ENCODE measurements at regions not wholly inside any gene's neighbourhood (a gene's known extent, or its start where the extent isn't known, plus 50 kb on each side); places are given as distances from the start of the nearest gene placed in this dataset.

DNA sequence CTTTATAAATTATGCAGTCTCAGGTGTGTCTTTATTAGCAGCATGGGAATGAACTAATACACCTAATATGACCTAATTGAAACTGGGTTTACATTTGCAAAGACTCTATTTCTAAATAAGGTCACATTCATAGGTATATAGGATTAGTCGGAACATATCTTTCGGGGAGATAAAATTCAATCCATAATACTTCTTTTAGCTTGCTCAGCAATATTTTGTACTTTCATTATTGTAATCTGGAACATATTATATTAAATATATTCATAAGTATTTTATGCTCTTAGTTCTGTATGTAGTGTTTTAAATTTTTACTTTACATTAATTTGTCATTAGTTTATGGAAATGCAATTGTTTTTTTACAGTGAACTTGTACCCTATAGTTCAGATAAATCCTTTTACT, 927.7 kb downstream of the CCDC85A start:
- no TSS peak for BruUV-seq (replicated peaks)
- no peak overlapping the region for H3K27ac ChIP-seq (ENCODE audit: insufficient read depth, low read depth, low read length)
- H2AFZ ChIP-seq (ENCODE audit: low read depth, low read length), result no peak overlapping the region
- FAIRE-seq (no peak), DNase-seq (ENCODE audit: low read depth, low spot score) (no peak)
- no peaks in the 10 kb centered on the region for H3K9me1 ChIP-seq (replicated peaks; ENCODE audit: control insufficient read depth, extremely low read depth, insufficient read depth, low read length)
- no peak overlapping the region for H3K4me3 ChIP-seq (replicated peaks in 1 of 3; ENCODE audit: insufficient read depth in 1 of 3, low read depth in 1 of 3, low read length in 3 of 3)
- no peaks in the 10 kb centered on the region for H3K36me3 ChIP-seq (ENCODE audit: control insufficient read depth in 2 of 2, extremely low read depth in 1 of 2, insufficient read depth in 2 of 2, low read length in 2 of 2)
- no peaks in the 10 kb centered on the region for H3K79me2 ChIP-seq (ENCODE audit: control insufficient read depth, insufficient read depth, low read length)
- no peak overlapping the region for H3K9ac ChIP-seq (replicated peaks; ENCODE audit: extremely low read depth, insufficient read depth, low read length)
- POLR2A ChIA-PET, result no interaction called here
- TF ChIP-seq POLR2A (IDR thresholded peaks at IDR 0.05; ENCODE audit: low read depth, low read length) (no peak), MYC (IDR thresholded peaks at IDR 0.05; ENCODE audit: low read depth, low read length) (no peak), GATA2 (IDR thresholded peaks at IDR 0.05; ENCODE audit: insufficient read depth, insufficient read length, low read depth, low read length) (no peak), FOS (IDR thresholded peaks at IDR 0.05; ENCODE audit: borderline replicate concordance, insufficient read depth, low read length) (no peak), JUN (IDR thresholded peaks at IDR 0.05; ENCODE audit: borderline replicate concordance, insufficient read depth, insufficient read length, low read depth) (no peak), POLR2AphosphoS5 (IDR thresholded peaks at IDR 0.05; ENCODE audit: insufficient read depth, low read depth, low read length) (no peak), EZH2 (IDR thresholded peaks at IDR 0.05; ENCODE audit: borderline replicate concordance, low read depth, low read length, severe bottlenecking) (no peak)
- TF ChIP-seq, protein P1, sequence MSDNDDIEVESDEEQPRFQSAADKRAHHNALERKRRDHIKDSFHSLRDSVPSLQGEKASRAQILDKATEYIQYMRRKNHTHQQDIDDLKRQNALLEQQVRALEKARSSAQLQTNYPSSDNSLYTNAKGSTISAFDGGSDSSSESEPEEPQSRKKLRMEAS (IDR thresholded peaks at IDR 0.05; ENCODE audit: insufficient read depth, insufficient read length), result no peak
- TF ChIP-seq, protein P2, sequence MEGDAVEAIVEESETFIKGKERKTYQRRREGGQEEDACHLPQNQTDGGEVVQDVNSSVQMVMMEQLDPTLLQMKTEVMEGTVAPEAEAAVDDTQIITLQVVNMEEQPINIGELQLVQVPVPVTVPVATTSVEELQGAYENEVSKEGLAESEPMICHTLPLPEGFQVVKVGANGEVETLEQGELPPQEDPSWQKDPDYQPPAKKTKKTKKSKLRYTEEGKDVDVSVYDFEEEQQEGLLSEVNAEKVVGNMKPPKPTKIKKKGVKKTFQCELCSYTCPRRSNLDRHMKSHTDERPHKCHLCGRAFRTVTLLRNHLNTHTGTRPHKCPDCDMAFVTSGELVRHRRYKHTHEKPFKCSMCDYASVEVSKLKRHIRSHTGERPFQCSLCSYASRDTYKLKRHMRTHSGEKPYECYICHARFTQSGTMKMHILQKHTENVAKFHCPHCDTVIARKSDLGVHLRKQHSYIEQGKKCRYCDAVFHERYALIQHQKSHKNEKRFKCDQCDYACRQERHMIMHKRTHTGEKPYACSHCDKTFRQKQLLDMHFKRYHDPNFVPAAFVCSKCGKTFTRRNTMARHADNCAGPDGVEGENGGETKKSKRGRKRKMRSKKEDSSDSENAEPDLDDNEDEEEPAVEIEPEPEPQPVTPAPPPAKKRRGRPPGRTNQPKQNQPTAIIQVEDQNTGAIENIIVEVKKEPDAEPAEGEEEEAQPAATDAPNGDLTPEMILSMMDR (IDR thresholded peaks at IDR 0.05; ENCODE audit: extremely low read depth in 1 of 2, insufficient read depth in 1 of 2, low read depth in 1 of 2, low read length in 2 of 2), result no peak
- H3K9me3 ChIP-seq (replicated peaks; ENCODE audit: control insufficient read depth, insufficient read depth, low read length), result no peaks in the 10 kb centered on the region
- H4K20me1 ChIP-seq (replicated peaks; ENCODE audit: control insufficient read depth, extremely low read depth, insufficient read depth, low read length), result no peaks in the 10 kb centered on the region
- no peaks in the 10 kb centered on the region for H3K4me1 ChIP-seq (ENCODE audit: control insufficient read depth, extremely low read depth, insufficient read depth, low read length)
- intact Hi-C loops (cut with micrococcal nuclease), result no loop called here
- H3K27me3 ChIP-seq (ENCODE audit: control insufficient read depth in 2 of 2, insufficient read depth in 2 of 2, low read length in 2 of 2), result no peaks in the 10 kb centered on the region
- CTCF ChIA-PET, result no interaction called here
- H3K4me2 ChIP-seq (ENCODE audit: insufficient read depth, low read length), result no peak overlapping the region
- dilution Hi-C loops (cut with MboI; ENCODE audit: extremely low pct_ligation_motif_present, low sequenced_read_pairs), result no loop called here

Data from endothelial cell of umbilical vein (primary cell).